Adrenal gland (tissue), 9 donors: ENCODE measurements at regions not wholly inside any gene's neighbourhood (a gene's known extent, or its start where the extent isn't known, plus 50 kb on each side); places are given as distances from the start of the nearest gene placed in this dataset.

Experiments
- DNase-seq, 7 donors: peaks; one replicate each; pipeline ENCODE4 v3.0.0-alpha.2; 2019 to 2020
- H3K27ac ChIP-seq, 5 donors: fragments of 200-600 bp; sonication (generic) in 4 of 5; 1 replicate in 3 of 5; 2 replicates in 2 of 5; pipeline versions ENCODE4 v1.5.1 to v1.8.0; 2016 to 2020; ENCODE audit warnings: mild to moderate bottlenecking in 1 of 5
- H3K27me3 ChIP-seq: fragments of 200-600 bp; 2 replicates; pipeline ENCODE4 v1.8.0; 2021
- H3K36me3 ChIP-seq, 2 donors: fragments of 200-600 bp; replicated peaks in 1 of 2; 1 replicate in 1 of 2; 2 replicates in 1 of 2; pipeline versions ENCODE4 v1.5.1 to v1.8.0; 2018 to 2022
- H3K4me1 ChIP-seq, 2 donors: fragments of 200-600 bp; replicated peaks in 1 of 2; 1 replicate in 1 of 2; 2 replicates in 1 of 2; pipeline versions ENCODE4 v1.5.1 to v1.8.0; 2018 to 2021
- H3K4me3 ChIP-seq, 4 donors: fragments of 200-600 bp; sonication (generic) in 3 of 4; one replicate each; pipeline ENCODE4 v1.5.1; 2016 to 2018
- H3K9me3 ChIP-seq, 3 donors: fragments of 200-600 bp; sonication (generic) in 1 of 3; replicated peaks in 1 of 3; 1 replicate in 2 of 3; 2 replicates in 1 of 3; pipeline versions ENCODE4 v1.5.1 to v1.8.0; 2016 to 2021
- POLR2A ChIP-seq, 2 donors: fragments of 450-650 bp; IDR thresholded peaks; one replicate each; pipeline ENCODE4 v1.6.1; 2017; ENCODE audit warnings: antibody characterized with exemption in 2 of 2, mild to moderate bottlenecking in 2 of 2, moderate library complexity in 1 of 2
- WGBS, 4 donors: extraction: QIAGEN DNeasy Blood & Tissue Kit in 2 of 4; methylation state at CpG; one replicate each; pipeline versions ENCODE4 v1.1.5 to v1.1.7; 2013 to 2017; 5-methylcytosine and 5-hydroxymethylcytosine counted together
- intact Hi-C, 2 donors: fragments of 100-400 bp; cut with DNase I; formaldehyde crosslinking; loops; one replicate each; pipeline versions ENCODE4 v1.14.1 to v1.15.0; 2022 to 2023
- TF ChIP-seq, protein P1 (sequence below), 6 experiments: fragments of 450-650 bp in 4 of 6; fragments of 200-600 bp in 2 of 6; sonication (generic) in 1 of 6; IDR thresholded peaks; 1 replicate in 5 of 6; 2 replicates in 1 of 6; pipeline versions ENCODE4 v1.5.1 to v1.8.0; 2016 to 2021; ENCODE audit warnings: antibody characterized with exemption in 6 of 6, mild to moderate bottlenecking in 2 of 6, moderate library complexity in 1 of 6
- donor health status: healthy with polysubstance abuse.
- donor health status: Bipolar disorder and iron deficiency.
- donor health status: DM: yes; HTN: yes; CAD: no.
- donor health status: DM: no; HTN: no; CAD: no.
- donor health status: DM: no; HTN: no; CAD: no.

DNA sequence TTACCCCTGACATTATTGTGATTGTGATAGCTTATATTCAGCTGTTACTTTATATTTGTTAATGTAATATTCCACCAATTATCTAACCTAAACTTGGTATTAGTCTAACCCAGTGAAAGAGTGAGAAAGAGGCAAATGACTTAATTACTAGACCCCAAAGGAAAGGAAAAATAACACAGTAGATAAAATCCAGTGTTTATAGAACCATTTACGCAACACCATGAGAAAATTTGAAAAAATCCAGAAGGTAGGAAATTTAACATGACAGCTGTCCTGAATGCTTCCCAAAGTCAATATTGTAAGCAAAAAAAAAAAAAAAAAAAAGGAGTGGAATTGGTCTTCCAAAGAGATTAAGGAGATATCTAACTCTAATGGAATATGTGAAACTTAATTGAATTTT lies 741.5 kb upstream of the GHITM start:
- Histone ChIP-seq H3K36me3 (no peaks in the 10 kb centered on the region), H3K27me3 (no peaks in the 10 kb centered on the region), H3K4me3 (no peak overlapping the region), H3K9me3 (no peaks in the 10 kb centered on the region), H3K4me1 (no peaks in the 10 kb centered on the region), H3K27ac (no peak overlapping the region)
- 86 to 96% (median 94%) methylated on average over 1 of the region's 1 CpG for WGBS, 4 donors
- intact Hi-C loops = no loop called here
- DNase-seq = no peak
- TF ChIP-seq POLR2A (IDR thresholded peaks at IDR 0.05) = no peak
- TF ChIP-seq, protein P1, sequence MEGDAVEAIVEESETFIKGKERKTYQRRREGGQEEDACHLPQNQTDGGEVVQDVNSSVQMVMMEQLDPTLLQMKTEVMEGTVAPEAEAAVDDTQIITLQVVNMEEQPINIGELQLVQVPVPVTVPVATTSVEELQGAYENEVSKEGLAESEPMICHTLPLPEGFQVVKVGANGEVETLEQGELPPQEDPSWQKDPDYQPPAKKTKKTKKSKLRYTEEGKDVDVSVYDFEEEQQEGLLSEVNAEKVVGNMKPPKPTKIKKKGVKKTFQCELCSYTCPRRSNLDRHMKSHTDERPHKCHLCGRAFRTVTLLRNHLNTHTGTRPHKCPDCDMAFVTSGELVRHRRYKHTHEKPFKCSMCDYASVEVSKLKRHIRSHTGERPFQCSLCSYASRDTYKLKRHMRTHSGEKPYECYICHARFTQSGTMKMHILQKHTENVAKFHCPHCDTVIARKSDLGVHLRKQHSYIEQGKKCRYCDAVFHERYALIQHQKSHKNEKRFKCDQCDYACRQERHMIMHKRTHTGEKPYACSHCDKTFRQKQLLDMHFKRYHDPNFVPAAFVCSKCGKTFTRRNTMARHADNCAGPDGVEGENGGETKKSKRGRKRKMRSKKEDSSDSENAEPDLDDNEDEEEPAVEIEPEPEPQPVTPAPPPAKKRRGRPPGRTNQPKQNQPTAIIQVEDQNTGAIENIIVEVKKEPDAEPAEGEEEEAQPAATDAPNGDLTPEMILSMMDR (IDR thresholded peaks at IDR 0.05) = no peak

DNA sequence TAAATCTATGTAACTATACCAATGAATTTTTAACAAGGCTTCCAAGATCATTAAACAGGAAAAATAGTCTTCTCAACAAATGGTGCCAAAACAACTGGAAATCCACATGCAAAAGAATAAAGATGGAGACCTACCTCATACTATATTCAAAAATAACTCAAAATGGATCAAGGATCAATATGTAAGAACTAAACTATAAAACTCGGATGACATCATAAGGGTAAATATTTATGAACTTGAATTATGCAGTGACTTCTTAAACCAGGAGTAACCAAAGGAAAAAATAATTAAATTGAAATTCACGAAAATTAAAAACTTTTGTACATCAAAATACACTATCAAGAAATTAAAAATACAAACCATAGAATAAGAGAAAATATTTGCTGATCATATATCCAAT lies 728.7 kb upstream of the GHITM start:
- no peak overlapping the region for H3K27ac ChIP-seq
- intact Hi-C loops = no loop called here
- no peaks in the 10 kb centered on the region for H3K27me3 ChIP-seq
- H3K4me1 ChIP-seq = no peaks in the 10 kb centered on the region
- H3K36me3 ChIP-seq = no peaks in the 10 kb centered on the region
- DNase-seq = no peak
- 69 to 79% (median 77%) methylated on average over 2 of the region's 2 CpGs for WGBS, 4 donors
- no peak for TF ChIP-seq POLR2A (IDR thresholded peaks at IDR 0.05)
- TF ChIP-seq, protein P1 (IDR thresholded peaks at IDR 0.05) = no peak
- H3K4me3 ChIP-seq = no peak overlapping the region
- H3K9me3 ChIP-seq = no peaks in the 10 kb centered on the region

DNA sequence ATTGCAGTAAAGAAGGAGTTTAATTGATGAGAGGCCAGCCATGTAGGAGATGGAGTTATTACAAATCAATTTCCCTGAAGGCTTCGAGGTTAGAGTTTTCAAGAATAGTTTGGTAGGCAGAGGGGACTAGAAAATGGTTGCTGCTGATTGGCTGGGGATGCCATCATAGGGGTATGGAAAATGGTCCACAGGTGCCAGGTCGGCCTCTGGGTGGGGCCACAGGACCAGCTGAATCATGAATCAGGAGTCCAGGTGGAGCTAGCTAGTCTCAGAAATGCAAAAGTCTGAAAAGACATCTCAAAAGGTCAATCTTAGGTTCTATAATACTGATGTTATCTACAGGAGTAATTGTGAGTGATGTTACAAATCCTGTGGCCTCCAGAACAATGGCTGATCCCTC lies 714.0 kb upstream of the GHITM start:
- H3K9me3 ChIP-seq = no peaks in the 10 kb centered on the region
- intact Hi-C loops = no loop called here
- H3K27me3 ChIP-seq = no peaks in the 10 kb centered on the region
- no peak for DNase-seq
- TF ChIP-seq POLR2A (IDR thresholded peaks at IDR 0.05) = no peak
- TF ChIP-seq, protein P1 (IDR thresholded peaks at IDR 0.05) = no peak
- 46 to 95% (median 83%) methylated on average over 2 of the region's 2 CpGs for WGBS, 4 donors
- H3K4me3 ChIP-seq = no peak overlapping the region
- no peaks in the 10 kb centered on the region for H3K4me1 ChIP-seq
- H3K27ac ChIP-seq = no peak overlapping the region
- no peaks in the 10 kb centered on the region for H3K36me3 ChIP-seq

DNA sequence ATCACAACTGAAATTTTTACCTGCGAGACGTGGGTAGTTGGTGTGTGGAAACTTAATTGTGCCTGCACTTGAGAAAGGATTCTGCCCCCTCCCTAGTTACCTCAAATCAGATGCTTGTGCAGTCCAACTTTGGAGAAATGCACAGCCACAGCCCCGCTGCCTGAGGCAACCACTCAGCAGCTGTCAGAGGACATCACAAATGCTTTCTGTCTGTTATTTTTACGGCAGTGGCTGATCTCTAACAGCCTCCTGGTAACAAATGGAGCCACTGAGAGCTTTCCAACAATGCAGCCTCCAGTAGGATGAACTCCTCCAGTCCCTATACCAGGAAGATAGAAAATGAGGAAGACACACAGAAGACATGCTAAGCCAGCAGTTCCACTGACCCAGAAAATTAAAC lies 712.2 kb upstream of the GHITM start:
- WGBS, 4 donors = 59 to 82% (median 78%) methylated on average over 4 of the region's 4 CpGs
- DNase-seq = no peak
- Histone ChIP-seq H3K4me3 (no peak overlapping the region), H3K4me1 (no peaks in the 10 kb centered on the region), H3K9me3 (no peaks in the 10 kb centered on the region), H3K27ac (no peak overlapping the region), H3K27me3 (no peaks in the 10 kb centered on the region), H3K36me3 (no peaks in the 10 kb centered on the region)
- intact Hi-C loops = no loop called here
- TF ChIP-seq, protein P1 (IDR thresholded peaks at IDR 0.05) = no peak
- TF ChIP-seq POLR2A (IDR thresholded peaks at IDR 0.05) = no peak
